Omental fat pad (tissue), 3 donors: ENCODE measurements at regions not wholly inside any gene's neighbourhood (a gene's known extent, or its start where the extent isn't known, plus 50 kb on each side); places are given as distances from the start of the nearest gene placed in this dataset.

Experiments used
- ATAC-seq: fragments of 150-250 bp; one replicate; pipeline ENCODE4 v1.9.1; 2016; ENCODE audit warnings: mild to moderate bottlenecking, moderate library complexity; ENCODE audit not compliant: low FRiP score
- DNase-seq: peaks from one replicate; pipeline ENCODE4 v3.0.0-alpha.2; 2019; ENCODE audit warnings: low spot score
- TF ChIP-seq, protein P1 (sequence below), 3 donors: fragments of 450-650 bp; IDR thresholded peaks; one replicate each; pipeline ENCODE4 v1.5.1; 2016 to 2017; ENCODE audit warnings: antibody characterized with exemption in 3 of 3, mild to moderate bottlenecking in 3 of 3, moderate library complexity in 2 of 3

DNA sequence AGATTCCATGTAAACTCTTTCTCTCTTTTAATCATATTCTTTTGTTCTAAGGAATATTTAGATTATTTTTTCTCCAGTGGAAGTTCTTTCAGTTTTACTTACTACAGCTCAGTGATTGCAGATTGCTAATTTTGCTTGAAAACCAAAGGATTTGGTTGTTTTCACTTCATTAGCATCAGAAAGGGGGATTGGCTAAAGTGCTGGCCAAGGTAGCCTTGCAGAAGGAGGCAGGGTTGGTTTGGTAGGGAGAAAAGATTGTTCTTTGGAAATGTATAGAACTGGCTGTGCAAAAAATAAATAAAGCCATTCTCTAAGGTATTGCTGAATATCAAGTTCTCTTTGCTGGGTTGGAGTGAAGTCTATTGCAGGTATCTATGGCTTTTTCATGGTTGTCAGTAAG is 92.6 kb downstream of the FAT3 start:
- DNase-seq (no peak), ATAC-seq (no peak)
- TF ChIP-seq, protein P1, sequence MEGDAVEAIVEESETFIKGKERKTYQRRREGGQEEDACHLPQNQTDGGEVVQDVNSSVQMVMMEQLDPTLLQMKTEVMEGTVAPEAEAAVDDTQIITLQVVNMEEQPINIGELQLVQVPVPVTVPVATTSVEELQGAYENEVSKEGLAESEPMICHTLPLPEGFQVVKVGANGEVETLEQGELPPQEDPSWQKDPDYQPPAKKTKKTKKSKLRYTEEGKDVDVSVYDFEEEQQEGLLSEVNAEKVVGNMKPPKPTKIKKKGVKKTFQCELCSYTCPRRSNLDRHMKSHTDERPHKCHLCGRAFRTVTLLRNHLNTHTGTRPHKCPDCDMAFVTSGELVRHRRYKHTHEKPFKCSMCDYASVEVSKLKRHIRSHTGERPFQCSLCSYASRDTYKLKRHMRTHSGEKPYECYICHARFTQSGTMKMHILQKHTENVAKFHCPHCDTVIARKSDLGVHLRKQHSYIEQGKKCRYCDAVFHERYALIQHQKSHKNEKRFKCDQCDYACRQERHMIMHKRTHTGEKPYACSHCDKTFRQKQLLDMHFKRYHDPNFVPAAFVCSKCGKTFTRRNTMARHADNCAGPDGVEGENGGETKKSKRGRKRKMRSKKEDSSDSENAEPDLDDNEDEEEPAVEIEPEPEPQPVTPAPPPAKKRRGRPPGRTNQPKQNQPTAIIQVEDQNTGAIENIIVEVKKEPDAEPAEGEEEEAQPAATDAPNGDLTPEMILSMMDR (IDR thresholded peaks at IDR 0.05), result no peak

DNA sequence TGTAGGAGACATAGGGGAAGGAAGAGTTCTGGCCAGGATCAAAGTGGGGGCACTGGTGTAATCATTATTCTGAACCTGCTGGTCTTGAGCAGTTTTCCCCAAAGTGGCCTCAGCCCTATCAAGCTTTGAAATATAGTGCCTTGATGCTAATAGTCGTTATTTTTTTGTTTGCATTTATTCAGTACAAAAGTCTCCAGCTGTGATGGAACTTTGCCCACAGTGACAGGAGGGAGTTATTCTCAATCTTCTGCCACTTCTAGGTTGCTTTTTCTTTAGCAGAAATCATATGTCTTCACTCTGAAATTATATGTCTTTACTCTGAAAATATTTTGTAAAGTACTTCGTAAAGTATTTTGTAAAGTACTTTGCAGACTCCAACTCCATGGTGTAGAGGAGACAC is 93.1 kb downstream of the FAT3 start:
- ATAC-seq, result no peak
- TF ChIP-seq, protein P1 (IDR thresholded peaks at IDR 0.05), result no peak

DNA sequence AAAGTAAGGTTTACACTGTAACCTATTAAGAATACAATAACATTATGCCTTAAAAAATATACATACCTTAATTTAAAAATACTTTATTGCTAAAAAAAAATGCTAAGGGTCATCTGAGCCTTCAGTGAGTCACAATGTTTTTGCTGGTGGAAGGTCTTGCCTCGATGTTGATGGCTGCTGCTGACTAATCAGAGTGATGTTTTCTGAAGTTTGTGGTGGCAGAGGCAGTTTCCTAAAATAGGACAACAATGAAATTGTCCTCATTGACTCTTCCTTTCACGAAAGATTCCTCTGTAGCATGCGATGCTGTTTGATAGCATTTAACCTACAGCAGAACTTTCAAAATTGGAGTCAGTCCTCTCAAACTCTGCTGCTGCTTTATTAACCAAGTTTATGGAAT is 97.6 kb downstream of the FAT3 start:
- no peak for DNase-seq
- ATAC-seq, result no peak
- TF ChIP-seq, protein P1 (IDR thresholded peaks at IDR 0.05), result no peak

More for the DNA sequence above, 93.1 kb downstream of the FAT3 start:
- no peak for DNase-seq

DNA sequence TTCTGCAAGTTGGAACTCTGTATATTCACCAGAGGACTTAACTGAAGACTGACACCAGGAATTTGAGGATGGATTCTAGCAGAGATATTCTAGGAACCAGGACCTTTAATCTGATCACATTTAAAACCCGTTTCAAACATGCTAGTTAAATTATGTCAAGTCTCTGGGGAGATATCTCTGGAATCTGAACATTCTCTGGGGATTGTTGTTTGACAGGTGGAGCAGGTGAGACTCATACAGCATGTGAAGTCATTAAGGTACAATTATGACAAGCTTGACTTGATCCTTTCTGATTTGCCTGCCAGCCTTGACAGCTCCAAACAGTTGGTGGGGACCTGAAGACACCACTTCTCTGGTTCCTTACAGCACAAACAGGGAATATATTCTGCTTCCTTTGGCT is 100.3 kb downstream of the FAT3 start:
- ATAC-seq, result no peak
- TF ChIP-seq, protein P1 (IDR thresholded peaks at IDR 0.05), result no peak

DNA sequence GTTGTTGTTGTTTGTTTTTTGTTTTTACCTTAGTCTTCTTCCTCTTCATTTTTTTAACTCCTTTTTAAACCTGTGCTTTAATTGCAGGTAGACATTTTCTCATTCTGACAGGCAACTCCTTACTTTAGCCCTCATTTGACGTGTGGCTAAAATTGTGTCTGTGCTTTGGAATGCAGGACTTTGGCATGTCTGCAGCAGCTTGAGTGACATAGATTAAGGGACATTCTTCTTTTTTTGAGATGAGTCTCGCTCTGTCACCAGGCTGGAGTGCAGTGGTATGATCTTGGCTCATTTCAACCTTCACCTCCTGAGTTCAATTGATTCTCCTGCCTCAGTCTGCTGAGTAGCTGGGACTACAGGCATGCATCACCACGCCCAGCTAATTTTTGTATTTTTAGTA is 100.8 kb downstream of the FAT3 start:
- TF ChIP-seq, protein P1 (IDR thresholded peaks at IDR 0.05), result no peak
- ATAC-seq (no peak), DNase-seq (no peak)

More for the DNA sequence above, 100.3 kb downstream of the FAT3 start:
- no peak for DNase-seq

DNA sequence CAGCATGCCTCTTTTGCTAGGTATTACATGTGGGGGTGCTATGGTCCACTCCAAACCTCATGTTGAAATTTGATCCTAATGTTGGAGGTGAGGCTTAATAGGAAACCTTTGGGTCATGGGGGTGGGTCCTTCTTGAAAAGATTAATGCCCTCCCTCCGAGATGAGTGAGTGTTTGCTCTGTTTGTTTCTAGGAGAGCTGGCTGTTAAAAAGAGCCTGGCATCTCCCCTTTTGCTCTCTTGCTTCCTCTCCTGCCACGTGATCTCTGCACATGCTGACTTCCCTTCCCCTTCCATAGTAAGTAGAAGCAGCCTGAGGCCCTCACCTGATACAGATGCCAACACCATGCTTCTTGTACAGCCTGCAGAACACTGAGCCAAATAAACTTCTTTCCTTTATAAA is 104.5 kb downstream of the FAT3 start:
- TF ChIP-seq, protein P1 (IDR thresholded peaks at IDR 0.05), result no peak
- ATAC-seq, result no peak
- DNase-seq, result no peak

DNA sequence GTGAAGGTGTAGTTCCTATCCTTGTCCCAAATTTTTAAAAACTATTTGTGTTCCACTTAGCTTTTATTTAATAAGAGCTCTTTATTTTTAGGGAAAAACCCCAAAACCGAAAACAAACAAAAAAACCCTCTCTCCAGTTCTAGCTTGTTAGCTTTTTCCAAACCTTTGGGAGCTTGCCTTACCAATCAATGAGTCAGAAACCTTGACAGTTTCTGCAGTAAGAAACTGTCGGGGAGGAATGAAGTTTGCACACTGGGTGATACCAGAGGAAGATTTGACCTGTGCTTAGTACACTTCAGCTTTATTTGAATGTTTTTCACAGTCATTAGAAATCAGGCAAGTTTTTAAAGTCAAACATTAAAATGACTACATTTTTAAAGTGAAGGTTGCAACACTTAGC is 105.0 kb downstream of the FAT3 start:
- TF ChIP-seq, protein P1 (IDR thresholded peaks at IDR 0.05), result no peak
- DNase-seq (no peak), ATAC-seq (no peak)
